ENCODE measurements at regions not wholly inside any gene's neighbourhood (a gene's known extent, or its start where the extent isn't known, plus 50 kb on each side); places are given as distances from the start of the nearest gene placed in this dataset.
"Not testable (repeated sequence)": the region's sequence is repeated elsewhere in the genome, so short reads cannot be mapped to it uniquely, and the experiment has no call there.

DNA sequence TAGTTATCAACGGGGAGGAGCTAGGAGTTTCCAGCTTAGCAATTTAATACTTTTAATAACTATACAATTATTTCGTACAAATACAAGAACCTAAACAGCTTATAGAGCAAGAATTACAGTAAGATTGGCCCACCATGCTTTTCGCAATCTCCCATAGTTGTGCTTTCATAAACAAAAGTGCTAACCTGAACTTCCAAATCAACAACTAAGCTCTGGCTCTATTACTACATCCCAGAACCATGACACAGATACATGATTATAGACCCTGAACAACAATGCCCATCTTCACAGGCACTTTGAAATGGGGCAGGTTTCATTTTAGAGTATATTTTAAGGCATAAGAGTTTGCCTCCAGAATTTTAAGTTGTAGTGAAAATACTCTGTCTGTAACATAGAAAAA lies 203.5 kb downstream of the DMRTA1 start:
- no peak for TF ChIP-seq CTCF (IDR thresholded peaks at IDR 0.05; ENCODE audit: unreplicated experiment)
- H3K4me1 Mint-ChIP-seq = no peaks in the 10 kb centered on the region
- H3K4me3 Mint-ChIP-seq = no peak overlapping the region
- H3K27ac Mint-ChIP-seq = no peak overlapping the region
- H3K36me3 Mint-ChIP-seq = no peaks in the 10 kb centered on the region
- no peaks in the 10 kb centered on the region for H3K9me3 Mint-ChIP-seq
- H3K27me3 Mint-ChIP-seq (ENCODE audit: low read depth) = no peaks in the 10 kb centered on the region
- DNase-seq (ENCODE audit: low spot score in 2 of 2, unreplicated experiment in 2 of 2) = no peak

GRCh38 chr9:22650946-22651345 lies 204.3 kb downstream of the DMRTA1 start:
- H3K36me3 Mint-ChIP-seq = no peaks in the 10 kb centered on the region
- H3K4me3 Mint-ChIP-seq = no peak overlapping the region
- no peak for TF ChIP-seq CTCF (IDR thresholded peaks at IDR 0.05; ENCODE audit: unreplicated experiment)
- H3K27ac Mint-ChIP-seq = no peak overlapping the region
- no peaks in the 10 kb centered on the region for H3K4me1 Mint-ChIP-seq
- no peaks in the 10 kb centered on the region for H3K9me3 Mint-ChIP-seq
- no peak for DNase-seq (ENCODE audit: low spot score in 2 of 2, unreplicated experiment in 2 of 2)
- H3K27me3 Mint-ChIP-seq (ENCODE audit: low read depth) = no peaks in the 10 kb centered on the region

- H3K27me3 Mint-ChIP-seq (ENCODE audit: low read depth) = no peaks in the 10 kb centered on the region
These were observed 208.2 kb downstream of the DMRTA1 start for GRCh38 chr9:22654833-22655232.

GRCh38 chr9:22657713-22658112 lies 211.1 kb downstream of the DMRTA1 start:
- H3K9me3 Mint-ChIP-seq = no peaks in the 10 kb centered on the region
- DNase-seq (ENCODE audit: low spot score in 2 of 2, unreplicated experiment in 2 of 2) = no peak
- H3K27ac Mint-ChIP-seq = no peak overlapping the region
- no peaks in the 10 kb centered on the region for H3K4me1 Mint-ChIP-seq
- no peaks in the 10 kb centered on the region for H3K36me3 Mint-ChIP-seq
- H3K4me3 Mint-ChIP-seq = no peak overlapping the region
- no peaks in the 10 kb centered on the region for H3K27me3 Mint-ChIP-seq (ENCODE audit: low read depth)
- no peak for TF ChIP-seq CTCF (IDR thresholded peaks at IDR 0.05; ENCODE audit: unreplicated experiment)

More at GRCh38 chr9:22654833-22655232, 208.2 kb downstream of the DMRTA1 start:
- Mint-ChIP-seq H3K36me3 (no peaks in the 10 kb centered on the region), H3K4me3 (no peak overlapping the region), H3K4me1 (no peaks in the 10 kb centered on the region), H3K9me3 (no peaks in the 10 kb centered on the region), H3K27ac (no peak overlapping the region)
- no peak for DNase-seq (ENCODE audit: low spot score in 2 of 2, unreplicated experiment in 2 of 2)
- TF ChIP-seq CTCF (IDR thresholded peaks at IDR 0.05; ENCODE audit: unreplicated experiment) = no peak

GRCh38 chr9:22658484-22658883 lies 211.9 kb downstream of the DMRTA1 start:
- not testable (repeated sequence) for H3K27me3 Mint-ChIP-seq (ENCODE audit: low read depth); H3K4me3 Mint-ChIP-seq; H3K4me1 Mint-ChIP-seq; H3K27ac Mint-ChIP-seq; H3K36me3 Mint-ChIP-seq; H3K9me3 Mint-ChIP-seq; DNase-seq (ENCODE audit: low spot score in 2 of 2, unreplicated experiment in 2 of 2)

DNA sequence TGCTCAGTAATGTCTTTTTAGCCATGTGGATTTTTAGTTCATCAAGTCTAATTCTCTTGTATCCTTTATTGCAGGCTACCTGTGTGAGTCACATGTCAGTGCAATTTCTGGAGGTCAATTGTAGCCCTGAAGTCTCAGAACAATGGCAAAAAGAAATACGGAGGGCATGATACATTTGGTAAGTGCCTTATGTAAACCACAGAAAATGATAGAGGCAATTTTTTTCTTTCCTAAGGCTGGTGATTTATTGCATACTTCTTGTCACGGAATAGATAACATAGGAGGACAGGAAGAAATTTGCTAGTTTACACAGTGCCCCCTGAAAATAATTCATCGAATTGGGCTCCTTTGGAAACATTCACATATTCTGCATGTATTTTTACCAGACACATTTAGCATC lies 235.9 kb downstream of the DMRTA1 start:
- no peaks in the 10 kb centered on the region for H3K36me3 Mint-ChIP-seq
- H3K27ac Mint-ChIP-seq = no peak overlapping the region
- H3K9me3 Mint-ChIP-seq = no peaks in the 10 kb centered on the region
- no peak overlapping the region for H3K4me3 Mint-ChIP-seq
- peaks cover 2% of the 10 kb centered on the region for H3K27me3 Mint-ChIP-seq (ENCODE audit: low read depth)
- TF ChIP-seq CTCF (IDR thresholded peaks at IDR 0.05; ENCODE audit: unreplicated experiment) = no peak
- DNase-seq (ENCODE audit: low spot score in 2 of 2, unreplicated experiment in 2 of 2) = no peak
- peaks cover 25% of the 10 kb centered on the region for H3K4me1 Mint-ChIP-seq

Data from mesothelial cell of epicardium (in vitro differentiated cells).